HG02759 (cell line): ENCODE measurements at regions not wholly inside any gene's neighbourhood (a gene's known extent, or its start where the extent isn't known, plus 50 kb on each side); places are given as distances from the start of the nearest gene placed in this dataset.

Experiments
- ATAC-seq: cut with Tn5 transposase; IDR thresholded peaks from one replicate; pipeline ENCODE4 v1.9.1; 2021; ENCODE audit warnings: mild to moderate bottlenecking, moderate library complexity; ENCODE audit not compliant: unreplicated experiment

DNA sequence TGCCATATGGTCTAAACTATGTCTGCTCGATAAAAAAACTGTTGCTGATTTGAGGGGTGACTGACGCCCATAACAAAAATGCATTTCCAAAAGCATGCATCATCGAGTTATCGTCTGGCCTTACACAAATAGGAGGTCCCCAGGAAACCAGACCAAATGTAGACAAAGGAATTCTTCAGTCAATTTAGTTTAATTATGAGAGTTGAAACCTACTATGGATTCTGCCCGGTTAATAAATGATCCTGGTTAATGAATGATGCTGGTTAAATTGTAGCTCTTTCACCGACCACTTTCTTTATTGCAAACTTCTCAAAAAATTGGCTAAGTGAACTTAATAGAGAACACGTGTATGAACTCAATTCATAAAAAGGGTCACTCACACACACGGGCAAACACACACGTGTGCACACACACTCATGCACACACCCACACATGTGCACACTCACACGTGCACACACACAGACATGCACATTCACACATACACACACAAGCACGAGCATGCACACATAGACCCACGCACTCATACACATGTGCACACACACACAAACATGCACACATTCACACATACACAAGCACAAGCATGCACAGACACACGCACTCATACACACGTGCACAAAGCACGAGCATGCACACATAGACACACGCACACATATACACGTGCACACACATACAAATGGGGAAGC, 59.0 kb upstream of the SALL3 start:
- ATAC-seq: no peak

DNA sequence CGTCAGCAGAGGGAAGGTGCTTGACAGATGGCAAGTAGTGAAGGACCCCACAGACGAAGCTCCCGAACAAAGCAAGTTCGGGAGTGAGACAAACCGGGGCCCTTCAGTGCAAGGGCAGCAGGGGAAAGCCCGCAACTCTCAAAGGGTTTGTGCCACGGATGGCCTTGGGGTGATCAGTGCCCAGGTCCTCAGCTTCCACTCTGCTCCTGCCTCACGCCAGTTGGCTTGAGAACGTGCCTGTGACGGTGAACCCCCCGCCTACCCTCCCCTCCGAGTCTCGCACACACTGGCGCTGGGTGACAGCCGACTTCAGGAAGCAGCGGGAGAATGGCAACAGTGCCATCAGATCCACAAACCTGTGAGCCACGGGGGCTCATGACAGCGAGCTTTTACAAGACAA, 56.8 kb upstream of the SALL3 start:
- no peak for ATAC-seq

DNA sequence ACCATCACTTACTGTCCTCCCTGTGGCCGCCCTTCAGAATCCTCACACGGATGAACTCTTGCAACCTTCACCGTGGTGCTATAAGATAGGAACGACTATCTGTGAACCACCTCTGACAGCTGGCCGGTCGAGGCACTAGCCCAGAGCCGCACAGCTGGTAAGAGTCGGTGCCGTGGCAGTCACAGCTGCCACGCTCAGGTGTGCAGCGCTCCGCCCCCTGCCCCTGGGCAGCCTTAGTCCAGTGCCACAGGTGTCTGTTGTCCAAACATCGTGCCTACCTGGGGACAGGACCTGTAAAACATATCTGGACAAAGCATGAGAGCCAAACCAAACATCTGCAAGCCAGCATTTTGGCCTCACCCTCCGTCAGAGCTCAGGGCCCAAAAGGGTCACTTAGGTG, 55.3 kb upstream of the SALL3 start:
- ATAC-seq: no peak

DNA sequence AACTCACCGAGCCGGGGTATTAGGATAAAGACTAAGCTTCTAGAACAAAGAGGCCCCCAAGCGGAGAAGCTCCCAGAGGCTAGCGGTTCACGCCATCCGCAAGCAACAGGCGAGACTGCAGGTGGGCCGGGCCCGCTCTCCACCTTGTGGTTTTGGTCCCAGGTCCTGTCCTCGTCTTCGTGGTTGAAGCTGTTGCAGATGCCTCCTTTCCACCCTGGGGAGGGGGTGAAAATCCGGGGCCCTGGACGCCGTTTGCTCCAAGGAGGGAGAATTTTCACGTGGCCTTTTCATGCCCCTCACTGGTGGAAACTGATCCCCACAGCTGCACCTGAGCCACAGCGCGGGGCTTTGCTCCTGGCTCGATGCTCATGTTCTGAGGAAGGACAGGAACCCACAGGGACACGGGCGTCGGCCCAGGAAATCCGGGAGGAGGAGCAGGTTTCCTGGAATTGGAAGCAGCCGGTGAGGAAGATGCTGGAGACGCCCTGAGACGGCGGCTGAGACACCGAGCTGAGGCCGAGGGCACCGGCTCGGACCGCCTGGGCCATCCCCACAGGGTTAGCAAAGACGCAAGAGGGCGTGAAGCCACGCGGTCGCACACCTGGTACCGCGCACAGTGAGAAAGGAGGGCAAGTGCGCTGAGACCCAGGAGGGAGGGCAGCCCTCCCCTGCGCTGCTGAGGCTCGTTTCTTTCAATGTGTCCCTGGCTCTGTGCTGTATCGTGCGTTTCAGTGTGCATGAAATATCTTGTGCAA, 54.7 kb upstream of the SALL3 start:
- ATAC-seq: no peak

DNA sequence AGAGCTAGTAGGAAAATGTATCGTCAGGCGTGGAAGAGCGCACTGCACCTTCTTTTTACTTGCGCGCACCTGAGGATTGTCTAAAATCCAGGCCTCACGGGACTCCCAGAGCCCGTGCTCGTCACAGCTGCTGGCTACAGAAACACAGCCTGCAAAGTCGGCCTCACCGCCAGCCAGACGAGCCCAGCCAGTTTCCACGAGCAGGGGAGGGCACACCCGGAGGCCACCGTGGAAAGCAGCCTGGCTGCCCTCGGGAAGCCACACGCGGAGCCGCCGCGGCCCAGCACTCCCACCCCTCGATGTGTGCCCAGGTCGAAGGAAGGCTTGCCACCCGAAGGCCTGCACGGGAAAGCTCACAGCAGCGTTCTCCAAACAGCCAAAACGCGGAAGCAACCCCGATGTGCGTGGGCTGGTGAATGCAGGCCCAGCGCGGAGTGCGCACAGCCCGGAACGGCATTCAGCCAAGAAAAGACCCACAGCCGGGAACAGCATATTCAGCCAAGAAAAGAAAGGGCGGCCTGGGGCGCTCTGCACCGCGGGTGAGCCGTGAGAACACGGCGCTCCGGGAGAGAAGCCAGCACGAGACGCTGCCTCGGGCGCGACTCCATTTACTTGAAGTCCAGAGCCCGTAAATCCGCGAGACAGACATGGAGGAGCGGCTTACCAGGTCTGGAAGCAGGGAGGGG, 53.9 kb upstream of the SALL3 start:
- ATAC-seq: no peak

DNA sequence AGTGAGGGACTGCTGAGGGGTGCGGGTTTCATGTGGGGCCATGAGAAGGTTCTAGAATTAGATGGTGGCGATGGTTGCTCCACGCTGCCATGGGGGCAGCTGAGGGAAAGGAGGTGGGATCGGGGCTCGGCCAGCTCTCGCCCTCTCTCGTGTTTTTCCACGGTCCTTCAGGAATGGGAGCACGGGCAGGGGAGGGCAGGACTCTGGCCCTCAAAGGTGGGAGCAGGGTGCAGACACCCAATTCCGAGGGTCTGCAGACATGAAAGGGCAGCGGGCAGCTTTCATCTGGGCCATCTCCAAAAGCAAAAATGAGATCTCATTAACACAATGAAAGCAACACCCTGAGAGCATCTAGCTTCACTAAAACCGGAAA, 53.4 kb upstream of the SALL3 start:
- no peak for ATAC-seq

DNA sequence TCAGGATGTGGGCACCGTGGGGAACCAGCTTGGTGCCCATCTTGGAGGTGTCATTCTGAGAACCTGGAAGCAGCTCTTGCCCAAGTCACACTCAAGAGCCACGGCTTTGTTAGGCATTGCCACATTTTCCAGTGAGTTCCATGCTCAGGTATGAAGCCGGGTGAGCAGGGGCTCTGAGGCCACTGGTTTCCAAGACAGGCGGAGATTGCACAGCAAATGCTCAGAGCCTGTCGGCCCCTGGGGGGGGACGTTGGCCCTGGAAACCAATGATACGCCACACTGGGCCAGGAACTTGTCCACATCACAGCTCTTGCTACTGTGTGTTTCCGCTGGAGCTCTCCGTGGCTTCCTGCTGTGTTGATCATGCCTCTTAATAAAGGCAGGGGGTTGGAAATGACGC, 52.5 kb upstream of the SALL3 start:
- ATAC-seq: no peak

DNA sequence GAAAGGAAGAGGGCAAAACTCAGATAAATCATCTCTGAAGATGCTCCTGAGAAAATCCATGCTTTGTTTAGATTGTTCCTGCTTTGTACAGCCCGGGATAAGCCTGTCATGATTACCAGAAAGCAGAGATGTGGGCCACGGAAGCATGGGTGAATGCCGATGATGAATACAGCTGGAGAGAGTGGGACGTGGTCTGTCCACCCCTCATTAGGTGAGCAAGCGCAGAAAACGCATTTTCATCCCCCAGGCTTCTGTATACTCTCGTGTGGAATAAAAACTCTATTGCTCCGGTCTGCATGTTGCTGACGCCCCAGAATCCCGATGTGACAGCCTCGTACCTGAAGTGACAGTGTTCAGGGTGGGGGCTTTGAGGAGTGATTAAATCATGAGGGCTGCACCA, 52.0 kb upstream of the SALL3 start:
- no peak for ATAC-seq

DNA sequence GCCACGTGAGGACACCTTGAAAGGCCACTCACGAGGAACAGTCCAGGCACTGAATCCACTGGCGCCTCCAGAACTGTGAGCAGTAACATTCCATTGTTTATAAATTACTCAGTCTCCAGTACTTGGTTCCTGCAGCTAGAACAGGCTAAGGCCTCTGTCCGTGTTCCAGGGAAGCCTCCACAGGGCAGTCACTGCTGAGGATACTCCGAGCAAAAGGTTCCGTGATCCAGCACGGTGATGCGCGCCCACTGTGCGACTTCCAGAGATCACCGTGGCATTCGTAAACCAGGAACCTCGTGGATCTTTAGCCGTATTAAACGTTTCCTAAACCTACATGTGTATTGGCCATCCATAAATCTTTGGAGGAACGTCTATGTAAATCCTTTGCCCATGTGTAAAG, 51.5 kb upstream of the SALL3 start:
- ATAC-seq: no peak

DNA sequence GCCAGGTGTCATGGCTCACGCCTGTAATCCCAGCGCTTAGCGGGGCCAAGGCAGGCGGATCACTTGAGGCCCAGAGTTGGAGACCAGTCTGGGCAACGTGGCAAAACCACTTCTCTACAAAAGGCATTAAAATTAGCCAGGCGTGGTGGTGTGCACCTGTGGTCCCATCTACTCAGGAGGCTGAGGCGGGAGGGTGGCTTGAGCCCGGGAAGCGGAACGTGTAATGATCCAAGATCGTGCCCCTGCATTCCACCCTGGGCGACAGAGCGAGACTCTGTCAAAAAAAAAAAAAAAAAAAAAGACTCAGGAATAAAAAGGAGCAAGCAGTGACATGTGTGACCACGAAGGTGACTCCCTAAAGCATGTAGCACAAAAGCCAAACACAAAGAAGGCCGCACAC, 50.1 kb upstream of the SALL3 start:
- ATAC-seq: no peak
